ENCODE measurements at regions not wholly inside any gene's neighbourhood (a gene's known extent, or its start where the extent isn't known, plus 50 kb on each side); places are given as distances from the start of the nearest gene placed in this dataset.

GRCh38 chrX:125262836-125263235 lies 56.8 kb upstream of the TEX13C start:
- TF ChIP-seq CTCF (conservative IDR thresholded peaks at IDR 0.05; ENCODE audit: low read length) (no peak), EZH2phosphoT487 (IDR thresholded peaks at IDR 0.05; ENCODE audit: borderline replicate concordance) (no peak)

Data from Loucy (cell line).